Glutamatergic neuron (in vitro differentiated cells): ENCODE measurements at regions not wholly inside any gene's neighbourhood (a gene's known extent, or its start where the extent isn't known, plus 50 kb on each side); places are given as distances from the start of the nearest gene placed in this dataset.

Experiments
- DNase-seq: peaks from one replicate; pipeline ENCODE4 v3.0.0; 2022
- H3K27ac Mint-ChIP-seq: one replicate; pipeline ENCODE4 v1.8.0; 2020; ENCODE audit warnings: mild to moderate bottlenecking, mixed read lengths, inconsistent platforms; ENCODE audit not compliant: unreplicated experiment
- H3K27me3 Mint-ChIP-seq: one replicate; pipeline ENCODE4 v1.8.0; 2020; ENCODE audit warnings: mild to moderate bottlenecking, moderate library complexity, mixed read lengths, inconsistent platforms; ENCODE audit not compliant: unreplicated experiment
- H3K36me3 Mint-ChIP-seq: one replicate; pipeline ENCODE4 v1.8.0; 2020; ENCODE audit warnings: mild to moderate bottlenecking, mixed read lengths, inconsistent platforms; ENCODE audit not compliant: unreplicated experiment
- H3K4me1 Mint-ChIP-seq: one replicate; pipeline ENCODE4 v1.8.0; 2020; ENCODE audit warnings: mild to moderate bottlenecking, low read depth, mixed read lengths, inconsistent platforms; ENCODE audit not compliant: unreplicated experiment
- H3K4me3 Mint-ChIP-seq: one replicate; pipeline ENCODE4 v1.8.0; 2020; ENCODE audit warnings: mild to moderate bottlenecking, mixed read lengths, inconsistent platforms; ENCODE audit not compliant: unreplicated experiment
- H3K9me3 Mint-ChIP-seq: one replicate; pipeline ENCODE4 v1.8.0; 2020; ENCODE audit warnings: mild to moderate bottlenecking, moderate library complexity, mixed read lengths, inconsistent platforms; ENCODE audit not compliant: unreplicated experiment
- CTCF ChIP-seq: fragments of 200-600 bp; sonication (generic); IDR thresholded peaks from one replicate; pipeline ENCODE4 v1.5.0; 2021; ENCODE audit not compliant: partially characterized antibody, unreplicated experiment

- no peaks in the 10 kb centered on the region for H3K9me3 Mint-ChIP-seq
- no peak overlapping the region for H3K27ac Mint-ChIP-seq
- no peak for TF ChIP-seq CTCF
- H3K4me1 Mint-ChIP-seq = no peaks in the 10 kb centered on the region
- no peak for DNase-seq
- no peaks in the 10 kb centered on the region for H3K27me3 Mint-ChIP-seq
- H3K4me3 Mint-ChIP-seq = no peak overlapping the region
- H3K36me3 Mint-ChIP-seq = no peaks in the 10 kb centered on the region
Observed at GRCh38 chr18:1466035-1466434, 561.4 kb downstream of the ADCYAP1 start.

- Mint-ChIP-seq H3K9me3 (no peaks in the 10 kb centered on the region), H3K36me3 (no peaks in the 10 kb centered on the region), H3K27me3 (no peaks in the 10 kb centered on the region), H3K27ac (no peak overlapping the region), H3K4me3 (no peak overlapping the region), H3K4me1 (no peaks in the 10 kb centered on the region)
- no peak for DNase-seq
- no peak for TF ChIP-seq CTCF
Observed at GRCh38 chr18:1467461-1467964, 562.8 kb downstream of the ADCYAP1 start.

GRCh38 chr18:1468550-1468949, 563.9 kb downstream of the ADCYAP1 start:
- H3K27ac Mint-ChIP-seq = no peak overlapping the region
- no peaks in the 10 kb centered on the region for H3K27me3 Mint-ChIP-seq
- DNase-seq = no peak
- no peak for TF ChIP-seq CTCF
- no peaks in the 10 kb centered on the region for H3K9me3 Mint-ChIP-seq
- no peaks in the 10 kb centered on the region for H3K4me1 Mint-ChIP-seq
- H3K36me3 Mint-ChIP-seq = no peaks in the 10 kb centered on the region
- no peak overlapping the region for H3K4me3 Mint-ChIP-seq

GRCh38 chr18:1475867-1476266, 571.2 kb downstream of the ADCYAP1 start:
- H3K27ac Mint-ChIP-seq = no peak overlapping the region
- no peaks in the 10 kb centered on the region for H3K27me3 Mint-ChIP-seq
- TF ChIP-seq CTCF = no peak
- H3K9me3 Mint-ChIP-seq = no peaks in the 10 kb centered on the region
- no peaks in the 10 kb centered on the region for H3K36me3 Mint-ChIP-seq
- H3K4me1 Mint-ChIP-seq = no peaks in the 10 kb centered on the region
- H3K4me3 Mint-ChIP-seq = no peak overlapping the region
- DNase-seq = no peak

GRCh38 chr18:1480309-1480708, 575.6 kb downstream of the ADCYAP1 start:
- H3K27me3 Mint-ChIP-seq = no peaks in the 10 kb centered on the region
- H3K9me3 Mint-ChIP-seq = no peaks in the 10 kb centered on the region
- TF ChIP-seq CTCF = no peak
- no peaks in the 10 kb centered on the region for H3K36me3 Mint-ChIP-seq
- H3K4me3 Mint-ChIP-seq = no peak overlapping the region
- H3K27ac Mint-ChIP-seq = no peak overlapping the region
- DNase-seq = no peak
- no peaks in the 10 kb centered on the region for H3K4me1 Mint-ChIP-seq
